ENCODE measurements at regions not wholly inside any gene's neighbourhood (a gene's known extent, or its start where the extent isn't known, plus 50 kb on each side); places are given as distances from the start of the nearest gene placed in this dataset.

GRCh38 chr4:116015062-116015461 lies 901.6 kb upstream of the NDST4 start:
- no peak for DNase-seq
- Mint-ChIP-seq H3K27ac (no peak overlapping the region), H3K36me3 (ENCODE audit: low read depth) (peaks cover 29% of the 10 kb centered on the region), H3K4me3 (no peak overlapping the region), H3K9me3 (peaks cover 78% of the 10 kb centered on the region), H3K4me1 (no peaks in the 10 kb centered on the region), H3K27me3 (ENCODE audit: insufficient read depth) (peaks cover 2% of the 10 kb centered on the region)
- Histone ChIP-seq H3K4me1 (ENCODE audit: control insufficient read depth, insufficient read depth, low read length) (no peaks in the 10 kb centered on the region), H3K36me3 (ENCODE audit: control insufficient read depth, insufficient read depth, low read length) (no peaks in the 10 kb centered on the region), H3K27ac (ENCODE audit: low read depth, low read length) (no peak overlapping the region), H3K9ac (ENCODE audit: extremely low read depth, low read length, poor library complexity, severe bottlenecking) (no peak overlapping the region), H3K9me3 (ENCODE audit: control insufficient read depth, low read length) (peaks cover 55% of the 10 kb centered on the region), H3K4me3 (ENCODE audit: low read length) (peak overlapping the region; percentile 3), H3K27me3 (ENCODE audit: control insufficient read depth, insufficient read depth, low read length, poor library complexity, severe bottlenecking) (no peaks in the 10 kb centered on the region)
- TF ChIP-seq, protein P1, sequence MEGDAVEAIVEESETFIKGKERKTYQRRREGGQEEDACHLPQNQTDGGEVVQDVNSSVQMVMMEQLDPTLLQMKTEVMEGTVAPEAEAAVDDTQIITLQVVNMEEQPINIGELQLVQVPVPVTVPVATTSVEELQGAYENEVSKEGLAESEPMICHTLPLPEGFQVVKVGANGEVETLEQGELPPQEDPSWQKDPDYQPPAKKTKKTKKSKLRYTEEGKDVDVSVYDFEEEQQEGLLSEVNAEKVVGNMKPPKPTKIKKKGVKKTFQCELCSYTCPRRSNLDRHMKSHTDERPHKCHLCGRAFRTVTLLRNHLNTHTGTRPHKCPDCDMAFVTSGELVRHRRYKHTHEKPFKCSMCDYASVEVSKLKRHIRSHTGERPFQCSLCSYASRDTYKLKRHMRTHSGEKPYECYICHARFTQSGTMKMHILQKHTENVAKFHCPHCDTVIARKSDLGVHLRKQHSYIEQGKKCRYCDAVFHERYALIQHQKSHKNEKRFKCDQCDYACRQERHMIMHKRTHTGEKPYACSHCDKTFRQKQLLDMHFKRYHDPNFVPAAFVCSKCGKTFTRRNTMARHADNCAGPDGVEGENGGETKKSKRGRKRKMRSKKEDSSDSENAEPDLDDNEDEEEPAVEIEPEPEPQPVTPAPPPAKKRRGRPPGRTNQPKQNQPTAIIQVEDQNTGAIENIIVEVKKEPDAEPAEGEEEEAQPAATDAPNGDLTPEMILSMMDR (conservative IDR thresholded peaks at IDR 0.05): no peak
- 86% methylated on average over 1 of the region's 1 CpG; no CpG with 5 or more reads in 1 of the 2 experiments for WGBS, 2 experiments (ENCODE audit: insufficient coverage in 1 of 2, insufficient read length in 1 of 2)

DNA sequence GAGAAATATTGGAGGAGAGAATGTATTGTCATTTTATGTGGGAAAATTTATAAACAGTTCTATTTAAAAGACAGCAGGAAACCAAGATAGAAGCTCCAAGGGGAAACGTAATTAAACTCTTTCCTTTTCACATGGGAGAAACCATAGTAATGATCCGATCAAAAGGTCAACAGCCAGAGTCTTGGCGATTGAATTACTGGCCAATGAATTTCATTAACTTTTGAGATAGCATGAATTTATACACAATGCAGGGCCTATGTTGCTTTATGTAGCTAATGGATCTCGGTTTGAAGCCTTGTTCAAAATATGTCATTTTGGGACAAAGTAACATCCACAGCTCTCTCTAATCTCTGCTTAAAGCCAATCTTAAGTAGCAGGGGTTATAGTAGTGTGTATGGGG lies 897.5 kb upstream of the NDST4 start:
- H3K4me3 ChIP-seq (ENCODE audit: low read length): no peak overlapping the region
- no peaks in the 10 kb centered on the region for H3K27me3 ChIP-seq (ENCODE audit: control insufficient read depth, insufficient read depth, low read length, poor library complexity, severe bottlenecking)
- no peaks in the 10 kb centered on the region for H3K4me1 ChIP-seq (ENCODE audit: control insufficient read depth, insufficient read depth, low read length)
- H3K36me3 Mint-ChIP-seq (ENCODE audit: low read depth): peaks cover 12% of the 10 kb centered on the region
- TF ChIP-seq, protein P1 (conservative IDR thresholded peaks at IDR 0.05): no peak
- peaks cover 2% of the 10 kb centered on the region for H3K27me3 Mint-ChIP-seq (ENCODE audit: insufficient read depth)
- H3K9me3 ChIP-seq (ENCODE audit: control insufficient read depth, low read length): peaks cover 33% of the 10 kb centered on the region
- no peaks in the 10 kb centered on the region for H3K36me3 ChIP-seq (ENCODE audit: control insufficient read depth, insufficient read depth, low read length)
- no peaks in the 10 kb centered on the region for H3K4me1 Mint-ChIP-seq
- peaks cover 38% of the 10 kb centered on the region for H3K9me3 Mint-ChIP-seq
- no peak overlapping the region for H3K4me3 Mint-ChIP-seq
- H3K27ac Mint-ChIP-seq: no peak overlapping the region
- no peak overlapping the region for H3K27ac ChIP-seq (ENCODE audit: low read depth, low read length)
- no peak overlapping the region for H3K9ac ChIP-seq (ENCODE audit: extremely low read depth, low read length, poor library complexity, severe bottlenecking)
- WGBS, 2 experiments (ENCODE audit: insufficient coverage in 1 of 2, insufficient read length in 1 of 2): 89 to 95% methylated on average over 4 of the region's 4 CpGs
- no peak for DNase-seq

DNA sequence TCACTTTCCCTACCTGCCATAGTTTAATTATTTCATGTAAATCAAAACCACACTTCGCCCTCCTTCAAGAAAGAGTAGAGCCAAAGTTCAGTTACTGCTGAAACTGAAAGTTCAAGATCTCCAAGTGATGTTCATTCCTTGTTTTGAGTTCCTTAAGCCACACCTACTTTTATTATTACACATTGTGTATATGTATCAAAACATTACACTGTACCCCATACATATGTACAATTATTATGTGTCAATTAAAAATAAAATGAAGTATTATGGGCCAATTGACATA lies 892.3 kb upstream of the NDST4 start:
- no peak overlapping the region for H3K4me3 ChIP-seq (ENCODE audit: low read length)
- DNase-seq: no peak
- no peaks in the 10 kb centered on the region for H3K9me3 ChIP-seq (ENCODE audit: control insufficient read depth, low read length)
- no peak overlapping the region for H3K9ac ChIP-seq (ENCODE audit: extremely low read depth, low read length, poor library complexity, severe bottlenecking)
- TF ChIP-seq, protein P1 (conservative IDR thresholded peaks at IDR 0.05): no peak
- H3K27ac Mint-ChIP-seq: no peak overlapping the region
- H3K4me1 ChIP-seq (ENCODE audit: control insufficient read depth, insufficient read depth, low read length): no peaks in the 10 kb centered on the region
- no peaks in the 10 kb centered on the region for H3K36me3 ChIP-seq (ENCODE audit: control insufficient read depth, insufficient read depth, low read length)
- H3K4me1 Mint-ChIP-seq: no peaks in the 10 kb centered on the region
- H3K9me3 Mint-ChIP-seq: no peaks in the 10 kb centered on the region
- WGBS, 2 experiments (ENCODE audit: insufficient coverage in 1 of 2, insufficient read length in 1 of 2): 84% methylated on average over 1 of the region's 1 CpG; no CpG with 5 or more reads in 1 of the 2 experiments
- H3K36me3 Mint-ChIP-seq (ENCODE audit: low read depth): no peaks in the 10 kb centered on the region
- no peak overlapping the region for H3K4me3 Mint-ChIP-seq
- no peaks in the 10 kb centered on the region for H3K27me3 Mint-ChIP-seq (ENCODE audit: insufficient read depth)
- no peak overlapping the region for H3K27ac ChIP-seq (ENCODE audit: low read depth, low read length)
- no peaks in the 10 kb centered on the region for H3K27me3 ChIP-seq (ENCODE audit: control insufficient read depth, insufficient read depth, low read length, poor library complexity, severe bottlenecking)

All from endodermal cell (in vitro differentiated cells).